GM23248 (cell line): ENCODE measurements at regions not wholly inside any gene's neighbourhood (a gene's known extent, or its start where the extent isn't known, plus 50 kb on each side); places are given as distances from the start of the nearest gene placed in this dataset.

Experiments
- DNase-seq: peaks from one replicate; pipeline ENCODE4 v3.0.0-alpha.2; 2015
- H2AFZ ChIP-seq: fragments of 200-600 bp; sonication (generic); 2 replicates; pipeline ENCODE4 v1.6.1; 2016; ENCODE audit warnings: antibody characterized with exemption
- H3F3A ChIP-seq: fragments of 200-600 bp; sonication (generic); 2 replicates; pipeline ENCODE4 v1.6.1; 2016; ENCODE audit warnings: mild to moderate bottlenecking, antibody characterized with exemption, mixed run types; ENCODE audit not compliant: insufficient read depth
- H3K27ac ChIP-seq: fragments of 200-600 bp; sonication (generic); 2 replicates; pipeline ENCODE4 v1.5.1; 2016; ENCODE audit warnings: mild to moderate bottlenecking
- H3K27me3 ChIP-seq: fragments of 200-600 bp; sonication (generic); replicated peaks from 2 replicates; pipeline ENCODE4 v1.6.1; 2016; ENCODE audit warnings: mild to moderate bottlenecking; ENCODE audit not compliant: insufficient read depth
- H3K36me3 ChIP-seq: fragments of 200-600 bp; sonication (generic); 2 replicates; pipeline ENCODE4 v1.6.1; 2016; ENCODE audit warnings: low read depth, mild to moderate bottlenecking
- H3K4me1 ChIP-seq: fragments of 200-600 bp; sonication (generic); 2 replicates; pipeline ENCODE4 v1.6.1; 2016; ENCODE audit warnings: mild to moderate bottlenecking; ENCODE audit not compliant: insufficient read depth
- H3K4me2 ChIP-seq: fragments of 200-600 bp; sonication (generic); one replicate; pipeline ENCODE4 v1.6.1; 2016; ENCODE audit warnings: mild to moderate bottlenecking; ENCODE audit not compliant: unreplicated experiment
- H3K4me3 ChIP-seq: fragments of 200-600 bp; sonication (generic); 2 replicates; pipeline ENCODE4 v1.5.1; 2016; ENCODE audit warnings: mild to moderate bottlenecking
- H3K79me2 ChIP-seq: fragments of 200-600 bp; sonication (generic); 2 replicates; pipeline ENCODE4 v1.6.1; 2016; ENCODE audit warnings: mild to moderate bottlenecking; ENCODE audit not compliant: insufficient read depth
- H3K9ac ChIP-seq: fragments of 200-600 bp; sonication (generic); 2 replicates; pipeline ENCODE4 v1.6.1; 2016; ENCODE audit warnings: mild to moderate bottlenecking
- H3K9me2 ChIP-seq: fragments of 200-600 bp; sonication (generic); 2 replicates; pipeline ENCODE4 v1.6.1; 2016; ENCODE audit warnings: mixed run types, mild to moderate bottlenecking, moderate library complexity; ENCODE audit not compliant: insufficient read depth
- H3K9me3 ChIP-seq: fragments of 200-600 bp; sonication (generic); one replicate; pipeline ENCODE4 v1.6.1; 2017; ENCODE audit warnings: low read depth
- H4K20me1 ChIP-seq: fragments of 200-600 bp; sonication (generic); 2 replicates; pipeline ENCODE4 v1.6.0; 2016; ENCODE audit not compliant: insufficient read depth
- EZH2 ChIP-seq: fragments of 200-600 bp; sonication (generic); IDR thresholded peaks from 2 replicates; pipeline ENCODE4 v1.6.1; 2018; ENCODE audit warnings: antibody characterized with exemption, mild to moderate bottlenecking; ENCODE audit not compliant: insufficient read depth, poor library complexity, severe bottlenecking
- EZH2phosphoT487 ChIP-seq: fragments of 200-600 bp; sonication (generic); IDR thresholded peaks from 2 replicates; pipeline ENCODE4 v1.6.1; 2018; ENCODE audit warnings: antibody characterized with exemption, moderate library complexity, mild to moderate bottlenecking, low read depth; ENCODE audit not compliant: insufficient read depth
- WGBS, 2 experiments: methylation state at CpG; one replicate each; pipeline ENCODE4 v1.1.6; 2015 to 2017; ENCODE audit warnings: low lambda C conversion rate in 2 of 2, low coverage in 1 of 2; ENCODE audit errors: missing lambda C conversion rate in 2 of 2; 5-methylcytosine and 5-hydroxymethylcytosine counted together
- in situ Hi-C: fragments of 300-500 bp; cut with MboI; formaldehyde crosslinking; loops from 2 replicates; pipeline ENCODE4 v1.15.0; 2020

DNA sequence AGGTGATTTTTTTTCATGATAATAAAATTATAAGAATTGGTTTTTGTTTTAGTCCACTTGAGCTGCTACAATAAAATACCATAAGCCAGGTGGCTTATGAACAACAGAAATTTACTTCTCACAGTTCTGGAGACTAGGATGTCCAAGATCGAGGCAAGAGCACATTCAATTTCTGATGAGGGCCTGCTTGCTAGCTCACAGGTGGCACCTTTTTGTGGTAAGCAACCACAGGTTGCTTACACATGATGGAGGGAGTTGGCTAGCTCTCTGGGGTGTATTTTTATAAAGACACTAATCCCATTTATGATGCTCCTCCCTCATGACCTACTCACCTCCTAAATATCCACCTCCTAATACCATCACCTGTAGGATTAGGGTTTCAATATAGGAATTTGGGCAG lies 1248.5 kb upstream of the TENM3 start:
- DNase-seq, result no peak
- no peaks in the 10 kb centered on the region for H3K79me2 ChIP-seq
- no peaks in the 10 kb centered on the region for H3F3A ChIP-seq
- no peaks in the 10 kb centered on the region for H3K36me3 ChIP-seq
- H2AFZ ChIP-seq, result no peak overlapping the region
- WGBS, 2 experiments, result 56% methylated on average over 1 of the region's 1 CpG
- no peaks in the 10 kb centered on the region for H3K9me2 ChIP-seq
- no peak overlapping the region for H3K4me2 ChIP-seq
- TF ChIP-seq EZH2phosphoT487 (no peak), EZH2 (no peak)
- no peak overlapping the region for H3K4me3 ChIP-seq
- H3K27me3 ChIP-seq, result no peaks in the 10 kb centered on the region
- H3K27ac ChIP-seq, result no peak overlapping the region
- no peaks in the 10 kb centered on the region for H3K9me3 ChIP-seq
- H3K9ac ChIP-seq, result no peak overlapping the region
- in situ Hi-C loops, result no loop called here
- H4K20me1 ChIP-seq, result no peaks in the 10 kb centered on the region
- H3K4me1 ChIP-seq, result no peaks in the 10 kb centered on the region

- Histone ChIP-seq H3K9ac (no peak overlapping the region), H3F3A (no peaks in the 10 kb centered on the region), H3K27me3 (no peaks in the 10 kb centered on the region), H3K4me2 (no peak overlapping the region), H3K4me1 (peaks cover 4% of the 10 kb centered on the region; the same call in 1 of the 2 replicates), H3K27ac (no peak overlapping the region), H3K9me3 (no peaks in the 10 kb centered on the region), H3K9me2 (no peaks in the 10 kb centered on the region), H3K36me3 (no peaks in the 10 kb centered on the region), H3K79me2 (no peaks in the 10 kb centered on the region), H4K20me1 (no peaks in the 10 kb centered on the region), H2AFZ (no peak overlapping the region), H3K4me3 (no peak overlapping the region)
- no peak for DNase-seq
- no peak for TF ChIP-seq EZH2phosphoT487
- WGBS, 2 experiments, result 29 to 30% methylated on average over 2 of the region's 2 CpGs
- in situ Hi-C loops, result no loop called here
Measured at GRCh38 chr4:180999217-180999616, 1244.0 kb upstream of the TENM3 start.

DNA sequence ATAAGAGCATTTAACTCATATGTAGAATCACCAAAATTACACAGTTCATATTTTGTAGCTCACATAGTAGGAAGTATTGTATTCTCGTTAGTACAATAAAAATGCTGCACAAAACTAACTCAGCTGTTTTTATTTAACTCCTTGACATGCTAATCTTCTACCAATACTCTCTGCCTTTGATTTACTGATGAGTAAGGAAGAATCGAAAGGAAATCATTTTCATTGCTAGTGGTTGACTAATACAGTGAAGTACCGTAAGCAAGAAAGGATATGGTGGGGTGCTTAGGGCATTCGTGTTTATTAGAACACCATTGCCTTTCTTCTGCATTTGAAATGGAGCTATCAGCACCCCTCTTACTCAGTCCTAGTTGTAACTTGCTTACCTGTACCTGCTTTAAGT lies 1239.1 kb upstream of the TENM3 start:
- no peak overlapping the region for H3K27ac ChIP-seq
- H3K4me1 ChIP-seq, result peaks cover 19% of the 10 kb centered on the region
- no peaks in the 10 kb centered on the region for H4K20me1 ChIP-seq
- H3K4me3 ChIP-seq, result no peak overlapping the region
- H3K27me3 ChIP-seq, result no peaks in the 10 kb centered on the region
- 0 out of 2 replicates have a peak, but pooled peaks cover 4% of the 10 kb centered on the region for H3F3A ChIP-seq
- no peaks in the 10 kb centered on the region for H3K9me3 ChIP-seq
- no peak overlapping the region for H3K9ac ChIP-seq
- H2AFZ ChIP-seq, result peak overlapping the region; percentile 20; the same call in 1 of the 2 replicates
- 11 to 13% methylated on average over 4 of the region's 4 CpGs for WGBS, 2 experiments
- no peak overlapping the region for H3K4me2 ChIP-seq
- no peaks in the 10 kb centered on the region for H3K9me2 ChIP-seq
- no peaks in the 10 kb centered on the region for H3K36me3 ChIP-seq
- in situ Hi-C loops, result no loop called here
- TF ChIP-seq EZH2 (no peak), EZH2phosphoT487 (no peak)
- peak; percentile 29 for DNase-seq
- no peaks in the 10 kb centered on the region for H3K79me2 ChIP-seq

GRCh38 chr4:181006499-181007260 lies 1236.5 kb upstream of the TENM3 start:
- Histone ChIP-seq H3K9ac (peak overlapping the region; percentile 51), H3K4me1 (peaks cover 19% of the 10 kb centered on the region), H3K27me3 (no peaks in the 10 kb centered on the region), H3K9me2 (no peaks in the 10 kb centered on the region), H3K4me3 (peak overlapping the region; percentile 68), H2AFZ (peak overlapping the region; percentile 85), H3K36me3 (no peaks in the 10 kb centered on the region), H3K79me2 (no peaks in the 10 kb centered on the region), H3K27ac (no peak overlapping the region), H4K20me1 (no peaks in the 10 kb centered on the region), H3K4me2 (peak overlapping the region; percentile 94), H3F3A (0 out of 2 replicates have a peak, but pooled peaks cover 4% of the 10 kb centered on the region), H3K9me3 (no peaks in the 10 kb centered on the region)
- in situ Hi-C loops, result no loop called here
- peak; percentile 42 for DNase-seq
- no peak for TF ChIP-seq EZH2
- no peak for TF ChIP-seq EZH2phosphoT487
- 7 to 9% methylated on average over 11 of the region's 11 CpGs for WGBS, 2 experiments
